22Rv1 (cell line): ENCODE measurements at regions not wholly inside any gene's neighbourhood (a gene's known extent, or its start where the extent isn't known, plus 50 kb on each side); places are given as distances from the start of the nearest gene placed in this dataset.

ENCODE experiments used
- H3K27ac ChIP-seq: fragments of 450-650 bp; 2 replicates; pipeline ENCODE4 v1.5.1; 2017
- CTCF ChIP-seq: fragments of 450-650 bp; IDR thresholded peaks from 2 replicates; pipeline ENCODE4 v1.5.1; 2017; ENCODE audit warnings: mild to moderate bottlenecking
- ZFX ChIP-seq: fragments of 450-650 bp; IDR thresholded peaks from 2 replicates; pipeline ENCODE4 v1.6.1; 2017; ENCODE audit warnings: antibody characterized with exemption, borderline replicate concordance

DNA sequence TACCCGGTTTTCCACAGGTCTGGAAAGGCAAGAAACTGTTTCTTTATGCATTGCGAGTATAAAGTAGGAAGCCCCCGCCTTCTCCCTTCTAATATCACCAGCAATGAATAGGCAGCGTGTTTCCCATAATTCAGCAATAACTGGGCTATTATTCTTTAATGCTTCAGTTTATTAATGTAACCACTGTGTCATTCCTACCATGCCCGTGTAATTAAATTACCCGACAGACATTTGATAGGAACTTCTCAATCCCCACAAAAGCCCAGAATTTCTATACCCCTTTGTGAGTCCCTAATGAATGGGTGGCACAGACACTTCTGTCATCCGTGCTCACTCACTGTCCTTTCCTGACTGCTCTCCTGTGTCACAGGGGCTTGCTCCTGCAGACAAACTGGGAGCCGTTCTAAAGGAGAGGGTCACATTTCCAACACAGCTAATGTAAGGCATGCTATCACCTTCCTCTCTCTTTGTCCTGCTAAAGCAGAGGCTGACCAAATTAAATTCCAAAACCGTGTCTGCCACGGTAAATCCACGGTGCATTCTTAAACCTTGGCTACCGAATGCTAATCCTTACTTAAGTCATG lies 108.5 kb upstream of the MID1 start:
- H3K27ac ChIP-seq = no peak overlapping the region
- TF ChIP-seq ZFX (no peak), CTCF (no peak)

DNA sequence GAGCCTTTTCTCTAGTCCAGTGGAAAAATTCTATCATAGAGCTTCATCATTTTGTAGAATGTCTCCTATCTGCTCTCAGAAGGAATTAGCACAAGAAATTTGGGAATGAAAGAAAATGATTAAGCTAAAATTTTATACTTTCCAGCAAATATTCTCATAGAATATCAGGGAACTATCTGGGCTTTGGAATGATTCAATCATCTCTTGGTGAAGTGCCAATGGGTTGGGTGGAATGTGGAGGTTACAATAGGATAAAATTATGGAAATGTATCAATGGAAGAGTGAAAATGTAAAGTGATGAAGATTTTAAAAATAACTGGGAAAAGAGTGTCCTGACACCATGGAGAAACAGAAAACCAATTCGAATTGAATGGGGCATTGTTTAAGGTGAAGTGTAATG lies 119.0 kb upstream of the MID1 start:
- TF ChIP-seq CTCF (no peak), ZFX (no peak)

DNA sequence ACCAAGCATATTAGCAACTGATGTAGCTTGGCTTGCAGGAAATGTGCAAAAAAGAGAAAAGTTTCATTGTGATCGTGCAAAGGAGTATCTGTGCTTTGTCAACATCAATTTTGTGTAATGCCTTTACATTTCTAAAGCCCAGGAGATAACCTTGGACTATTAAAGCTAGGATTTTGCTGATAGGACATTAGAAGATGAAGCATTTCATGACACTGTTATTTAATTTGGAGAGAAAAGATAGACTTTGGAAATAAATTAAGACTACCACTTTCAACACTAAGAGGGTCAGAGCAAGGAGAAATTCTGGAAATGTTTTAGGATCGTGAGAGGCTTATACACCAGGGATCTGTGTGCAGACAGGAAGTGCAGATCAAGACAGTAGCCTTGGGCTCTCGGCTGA lies 120.6 kb upstream of the MID1 start:
- H3K27ac ChIP-seq = no peak overlapping the region
- TF ChIP-seq ZFX = no peak
- TF ChIP-seq CTCF = no peak

More for the DNA sequence above, 119.0 kb upstream of the MID1 start:
- no peak overlapping the region for H3K27ac ChIP-seq

GRCh38 chrX:10741550-10741949 lies 121.2 kb upstream of the MID1 start:
- no peak for TF ChIP-seq CTCF
- no peak for TF ChIP-seq ZFX
- no peak overlapping the region for H3K27ac ChIP-seq

DNA sequence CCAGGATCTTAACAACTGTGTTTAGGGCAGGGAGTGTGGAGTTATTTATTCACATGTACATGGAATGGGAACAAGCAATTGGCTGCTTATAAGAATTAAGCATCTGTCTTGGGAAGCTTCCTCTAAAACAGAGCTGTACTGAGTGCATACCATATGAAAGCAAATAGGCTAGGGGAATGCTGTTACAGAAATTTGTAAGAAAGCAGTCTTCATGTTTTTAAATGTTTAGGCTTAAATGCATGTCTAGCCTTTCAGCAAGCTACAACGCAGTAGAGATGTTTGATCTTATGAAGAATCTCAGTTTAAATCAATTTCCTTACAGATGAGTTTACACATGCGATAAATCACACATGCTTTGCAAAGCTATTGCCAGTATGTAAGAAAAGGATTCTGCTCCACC lies 123.1 kb upstream of the MID1 start:
- TF ChIP-seq CTCF (no peak), ZFX (no peak)
- no peak overlapping the region for H3K27ac ChIP-seq

GRCh38 chrX:10744007-10744406 lies 123.6 kb upstream of the MID1 start:
- H3K27ac ChIP-seq = no peak overlapping the region
- TF ChIP-seq ZFX (no peak), CTCF (no peak)

GRCh38 chrX:10747975-10748374 lies 127.6 kb upstream of the MID1 start:
- no peak for TF ChIP-seq CTCF
- TF ChIP-seq ZFX = no peak
- H3K27ac ChIP-seq = no peak overlapping the region
